GM10266 (cell line): ENCODE measurements at regions not wholly inside any gene's neighbourhood (a gene's known extent, or its start where the extent isn't known, plus 50 kb on each side); places are given as distances from the start of the nearest gene placed in this dataset.

Experiments
- DNase-seq: peaks from one replicate; pipeline ENCODE4 v3.0.0; 2012; ENCODE audit errors: extremely low spot score
- CTCF ChIP-seq: IDR thresholded peaks from 2 replicates; pipeline ENCODE4 v1.5.1; 2012; ENCODE audit warnings: mild to moderate bottlenecking, low read depth; ENCODE audit not compliant: control insufficient read depth, insufficient read depth; ENCODE audit errors: missing control alignments

- no peak for TF ChIP-seq CTCF
- DNase-seq: no peak
These were observed 157.6 kb upstream of the RAI14 start for GRCh38 chr5:34498572-34498971.

DNA sequence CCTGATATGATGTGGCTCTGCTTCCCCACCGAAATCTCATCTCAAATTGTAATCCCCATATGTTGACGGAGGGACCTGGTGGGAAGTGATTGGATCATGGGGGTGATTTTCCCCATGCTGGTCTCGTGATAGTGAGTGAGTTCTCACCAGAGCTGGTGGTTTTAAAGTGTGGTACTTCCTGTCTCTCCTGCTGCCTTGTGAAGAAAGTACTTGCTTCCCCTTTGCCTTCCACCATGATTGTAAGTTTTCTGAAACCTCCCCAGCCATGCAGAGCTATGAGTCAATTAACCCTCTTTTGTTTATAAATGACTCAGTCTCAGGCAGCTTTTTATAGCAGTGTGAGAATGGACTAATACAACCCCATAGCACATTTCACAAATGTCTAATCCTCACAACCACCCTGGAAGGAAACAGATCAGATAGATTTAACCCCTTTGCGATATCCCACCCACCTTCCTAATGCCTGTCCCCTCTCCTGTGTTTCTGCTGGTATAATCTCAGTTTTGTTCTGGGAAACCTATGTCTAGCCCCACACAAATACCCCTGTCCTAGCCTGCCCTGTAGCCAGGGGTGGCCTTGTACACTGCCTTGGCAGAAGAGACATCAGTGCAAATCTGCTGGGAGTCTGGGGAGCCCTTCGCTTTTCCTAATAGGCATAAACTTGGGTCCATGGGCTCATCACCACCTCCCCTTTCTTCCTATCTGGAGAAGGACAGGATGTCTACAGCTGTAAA lies 157.0 kb upstream of the RAI14 start:
- DNase-seq: no peak
- TF ChIP-seq CTCF: no peak

GRCh38 chr5:34500236-34500847 lies 155.8 kb upstream of the RAI14 start:
- TF ChIP-seq CTCF: no peak

GRCh38 chr5:34501016-34501415 lies 155.1 kb upstream of the RAI14 start:
- TF ChIP-seq CTCF: no peak
- no peak for DNase-seq

More at GRCh38 chr5:34500236-34500847, 155.8 kb upstream of the RAI14 start:
- DNase-seq: no peak

DNA sequence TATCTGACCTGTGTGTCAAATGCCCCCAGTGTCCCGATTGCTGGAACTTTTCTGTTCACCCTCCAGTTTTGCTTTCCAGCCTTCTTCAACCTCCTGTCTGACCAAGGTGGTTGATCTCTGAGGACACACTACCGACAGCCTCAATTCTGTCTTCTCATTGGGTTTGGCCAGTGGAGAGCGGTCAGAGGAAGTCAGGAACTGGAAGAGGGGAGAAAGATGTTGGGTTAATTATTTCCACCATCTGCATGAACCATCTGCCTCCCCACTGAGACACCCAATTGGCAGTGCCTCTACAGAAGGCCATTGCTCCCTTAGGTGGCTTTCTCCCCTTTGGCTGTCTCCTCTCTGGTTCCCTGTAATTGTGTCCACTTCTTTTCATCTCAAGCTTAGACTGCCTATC lies 154.3 kb upstream of the RAI14 start:
- no peak for TF ChIP-seq CTCF
- no peak for DNase-seq

DNA sequence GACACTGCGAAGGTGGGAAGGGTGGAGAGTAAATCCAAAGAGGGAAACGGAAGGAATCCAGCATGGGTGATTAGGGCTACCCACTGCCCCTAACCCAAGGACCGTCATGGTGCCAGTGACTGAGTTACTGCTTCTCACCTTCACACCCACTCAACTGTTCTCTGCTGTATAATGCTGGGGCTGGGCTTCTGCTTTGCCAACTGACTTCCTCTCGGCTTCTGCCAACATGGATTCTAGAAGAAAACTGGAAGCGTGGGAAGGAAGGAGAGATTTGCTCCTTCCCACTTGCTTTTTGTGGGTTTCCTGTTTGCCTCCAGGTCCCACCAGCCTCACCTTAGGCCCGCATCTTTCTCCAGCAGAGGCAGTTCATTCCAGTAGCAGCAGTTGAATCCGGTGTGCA lies 153.5 kb upstream of the RAI14 start:
- no peak for DNase-seq
- TF ChIP-seq CTCF: no peak
